ENCODE measurements at regions not wholly inside any gene's neighbourhood (a gene's known extent, or its start where the extent isn't known, plus 50 kb on each side); places are given as distances from the start of the nearest gene placed in this dataset.

- ChIA-PET POLR2A (ENCODE audit: unreplicated experiment) (no interaction called here), CTCF (no interaction called here)
- H3K4me1 ChIP-seq (ENCODE audit: control insufficient read depth, insufficient read depth, low read length): no peaks in the 10 kb centered on the region
- H3K56ac ChIP-seq (ENCODE audit: extremely low read depth, insufficient read depth, low read length): no peak overlapping the region
- H2BK120ac ChIP-seq (ENCODE audit: low read depth, low read length): no peak overlapping the region
- no CpG with 5 or more reads among the region's 1 CpG for WGBS, 2 experiments (ENCODE audit: extremely low coverage in 2 of 2, insufficient read length in 1 of 2)
- no peak overlapping the region for H2AK5ac ChIP-seq (ENCODE audit: low read depth, low read length)
- no peak overlapping the region for H2AFZ ChIP-seq (replicated peaks; ENCODE audit: low read length, poor library complexity)
- no peak overlapping the region for H2BK15ac ChIP-seq (ENCODE audit: low read depth, low read length)
- peak; percentile 46 for ATAC-seq (ENCODE audit: low read depth)
- no peak overlapping the region for H3K14ac ChIP-seq (replicated peaks; ENCODE audit: low read depth, low read length)
- H3K18ac ChIP-seq (ENCODE audit: low read depth, low read length): no peak overlapping the region
- H3K79me1 ChIP-seq (ENCODE audit: low read depth in 1 of 2, low read length in 2 of 2): no peaks in the 10 kb centered on the region
- no peaks in the 10 kb centered on the region for H4K20me1 ChIP-seq (ENCODE audit: insufficient read depth, low read length)
- DNase-seq: peak; percentile 77
- H3K27ac ChIP-seq (ENCODE audit: insufficient read depth, low read length): no peak overlapping the region
- H2AK9ac ChIP-seq (replicated peaks; ENCODE audit: low read depth, low read length, poor library complexity): no peak overlapping the region
- H3K36me3 ChIP-seq (ENCODE audit: control insufficient read depth, insufficient read depth, low read length): no peaks in the 10 kb centered on the region
- no peaks in the 10 kb centered on the region for H3K9me3 ChIP-seq (ENCODE audit: control insufficient read depth, insufficient read depth, low read length)
- TF ChIP-seq MAZ (IDR thresholded peaks at IDR 0.05; ENCODE audit: borderline replicate concordance, low read depth, low read length) (no peak), POLR2A (IDR thresholded peaks at IDR 0.05; ENCODE audit: low read depth, low read length) (no peak), RFX5 (IDR thresholded peaks at IDR 0.05; ENCODE audit: low read depth, low read length) (no peak), MAFK (IDR thresholded peaks at IDR 0.05; ENCODE audit: low read depth, low read length) (peak; percentile 17; the same call in 1 of the 2 replicates)
- H3K9ac ChIP-seq (ENCODE audit: low read depth, low read length): no peak overlapping the region
- H2BK20ac ChIP-seq (ENCODE audit: low read depth, low read length): no peak overlapping the region
- intact Hi-C loops (cut with micrococcal nuclease): no loop called here
- H3K4me2 ChIP-seq (ENCODE audit: low read depth, low read length): no peak overlapping the region; the same call in 1 of the 2 replicates
- H3K23ac ChIP-seq (ENCODE audit: low read depth, low read length): no peak overlapping the region
- dilution Hi-C loops (cut with HindIII; ENCODE audit: low sequenced_read_pairs, unreplicated experiment): no loop called here
- H2BK5ac ChIP-seq (ENCODE audit: low read depth, low read length, poor library complexity, severe bottlenecking): no peak overlapping the region
- no peak overlapping the region for H3K4ac ChIP-seq (ENCODE audit: low read depth, low read length)
- no peak overlapping the region for H4K8ac ChIP-seq (ENCODE audit: low read depth in 2 of 2, low read length in 2 of 2)
- in situ Hi-C loops (cut with MboI; ENCODE audit: low sequenced_read_pairs): no loop called here
- no TSS peak for BruUV-seq (replicated peaks)
- H3K9me1 ChIP-seq (ENCODE audit: insufficient read depth, low read length): no peaks in the 10 kb centered on the region
- H3K27me3 ChIP-seq (ENCODE audit: control insufficient read depth, insufficient read depth, low read length): no peaks in the 10 kb centered on the region
- H3K4me3 ChIP-seq (ENCODE audit: insufficient read depth, low read depth, low read length): no peak overlapping the region
- H4K5ac ChIP-seq (ENCODE audit: low read depth, low read length): no peak overlapping the region
- H4K91ac ChIP-seq (ENCODE audit: insufficient read depth, low read depth, low read length): peak overlapping the region; percentile 38; the same call in 1 of the 2 replicates
Observed at GRCh38 chr12:47328831-47329545, 249.2 kb upstream of the AMIGO2 start.
